Neural progenitor cell (in vitro differentiated cells): ENCODE measurements at regions not wholly inside any gene's neighbourhood (a gene's known extent, or its start where the extent isn't known, plus 50 kb on each side); places are given as distances from the start of the nearest gene placed in this dataset.

Source experiments
- DNase-seq: peaks from one replicate; pipeline ENCODE4 v3.0.0-alpha.2; 2016; ENCODE audit warnings: low spot score
- H2AFZ ChIP-seq: fragments of 200-600 bp; sonication (generic); replicated peaks from 2 replicates; pipeline ENCODE4 v1.6.1; 2016; ENCODE audit warnings: antibody characterized with exemption
- H3F3A ChIP-seq: fragments of 200-600 bp; sonication (generic); 2 replicates; pipeline ENCODE4 v1.6.1; 2016; ENCODE audit warnings: antibody characterized with exemption, low read depth
- H3K27ac ChIP-seq: fragments of 200-600 bp; sonication (generic); 2 replicates; pipeline ENCODE4 v1.5.1; 2016; ENCODE audit warnings: mild to moderate bottlenecking
- H3K27me3 ChIP-seq: fragments of 200-600 bp; sonication (generic); 2 replicates; pipeline ENCODE4 v1.6.1; 2016; ENCODE audit warnings: mild to moderate bottlenecking, moderate library complexity
- H3K36me3 ChIP-seq: fragments of 200-600 bp; sonication (generic); 2 replicates; pipeline ENCODE4 v1.5.1; 2016
- H3K4me1 ChIP-seq: fragments of 200-600 bp; sonication (generic); 2 replicates; pipeline ENCODE4 v1.6.1; 2016; ENCODE audit warnings: mixed run types
- H3K4me2 ChIP-seq: fragments of 200-600 bp; sonication (generic); 2 replicates; pipeline ENCODE4 v1.6.1; 2016
- H3K4me3 ChIP-seq: fragments of 200-600 bp; sonication (generic); 2 replicates; pipeline ENCODE4 v1.5.1; 2016
- H3K79me2 ChIP-seq: fragments of 200-600 bp; sonication (generic); 2 replicates; pipeline ENCODE4 v1.6.1; 2016; ENCODE audit warnings: low read depth
- H3K9ac ChIP-seq: fragments of 200-600 bp; sonication (generic); 2 replicates; pipeline ENCODE4 v1.6.1; 2016
- H3K9me3 ChIP-seq: fragments of 200-600 bp; sonication (generic); 2 replicates; pipeline ENCODE4 v1.5.1; 2016; ENCODE audit warnings: low read depth
- H4K20me1 ChIP-seq: fragments of 200-600 bp; sonication (generic); 2 replicates; pipeline ENCODE4 v1.6.1; 2016; ENCODE audit warnings: low read depth
- H3K27ac Mint-ChIP-seq: 3 replicates; pipeline ENCODE4 v1.8.0; 2021; ENCODE audit warnings: mixed read lengths
- H3K27me3 Mint-ChIP-seq: 2 replicates; pipeline ENCODE4 v1.8.0; 2022; ENCODE audit warnings: low read depth, mild to moderate bottlenecking, inconsistent platforms, moderate library complexity, mixed read lengths; ENCODE audit not compliant: insufficient read depth
- H3K36me3 Mint-ChIP-seq: 3 replicates; pipeline ENCODE4 v1.8.0; 2021; ENCODE audit warnings: mixed read lengths
- H3K4me1 Mint-ChIP-seq: 3 replicates; pipeline ENCODE4 v1.8.0; 2021; ENCODE audit warnings: mixed read lengths
- H3K4me3 Mint-ChIP-seq: 3 replicates; pipeline ENCODE4 v1.8.0; 2021; ENCODE audit warnings: mild to moderate bottlenecking, moderate library complexity, mixed read lengths
- H3K9me3 Mint-ChIP-seq: 3 replicates; pipeline ENCODE4 v1.8.0; 2020; ENCODE audit warnings: mixed read lengths
- CTCF ChIP-seq: fragments of 200-600 bp; sonication (generic); IDR thresholded peaks from 2 replicates; pipeline ENCODE4 v1.5.1; 2017; ENCODE audit warnings: antibody characterized with exemption, mild to moderate bottlenecking
- EZH2 ChIP-seq: fragments of 200-600 bp; sonication (generic); IDR thresholded peaks from 2 replicates; pipeline ENCODE4 v1.6.1; 2017; ENCODE audit warnings: antibody characterized with exemption, mild to moderate bottlenecking, moderate library complexity
- EZH2phosphoT487 ChIP-seq: fragments of 200-600 bp; sonication (generic); IDR thresholded peaks from 2 replicates; pipeline ENCODE4 v1.6.1; 2017; ENCODE audit warnings: antibody characterized with exemption

- H3K9ac ChIP-seq = no peak overlapping the region
- no peak overlapping the region for H2AFZ ChIP-seq
- peaks cover 4% of the 10 kb centered on the region for H3K4me1 ChIP-seq
- Mint-ChIP-seq H3K4me1 (peaks cover 13% of the 10 kb centered on the region), H3K4me3 (no peak overlapping the region), H3K27me3 (peaks cover 3% of the 10 kb centered on the region), H3K36me3 (peaks cover 25% of the 10 kb centered on the region), H3K27ac (no peak overlapping the region), H3K9me3 (no peaks in the 10 kb centered on the region)
- H3F3A ChIP-seq = no peaks in the 10 kb centered on the region
- DNase-seq = no peak
- no peak overlapping the region for H3K27ac ChIP-seq
- H3K27me3 ChIP-seq = no peaks in the 10 kb centered on the region
- H3K4me2 ChIP-seq = no peak overlapping the region
- TF ChIP-seq EZH2phosphoT487 (no peak), EZH2 (no peak), CTCF (no peak)
- no peaks in the 10 kb centered on the region for H3K9me3 ChIP-seq
- no peak overlapping the region for H3K4me3 ChIP-seq
- no peaks in the 10 kb centered on the region for H3K36me3 ChIP-seq
- H4K20me1 ChIP-seq = no peaks in the 10 kb centered on the region
- no peaks in the 10 kb centered on the region for H3K79me2 ChIP-seq
Measured at GRCh38 chr6:22072949-22073348, 223.9 kb downstream of the PRL start.

DNA sequence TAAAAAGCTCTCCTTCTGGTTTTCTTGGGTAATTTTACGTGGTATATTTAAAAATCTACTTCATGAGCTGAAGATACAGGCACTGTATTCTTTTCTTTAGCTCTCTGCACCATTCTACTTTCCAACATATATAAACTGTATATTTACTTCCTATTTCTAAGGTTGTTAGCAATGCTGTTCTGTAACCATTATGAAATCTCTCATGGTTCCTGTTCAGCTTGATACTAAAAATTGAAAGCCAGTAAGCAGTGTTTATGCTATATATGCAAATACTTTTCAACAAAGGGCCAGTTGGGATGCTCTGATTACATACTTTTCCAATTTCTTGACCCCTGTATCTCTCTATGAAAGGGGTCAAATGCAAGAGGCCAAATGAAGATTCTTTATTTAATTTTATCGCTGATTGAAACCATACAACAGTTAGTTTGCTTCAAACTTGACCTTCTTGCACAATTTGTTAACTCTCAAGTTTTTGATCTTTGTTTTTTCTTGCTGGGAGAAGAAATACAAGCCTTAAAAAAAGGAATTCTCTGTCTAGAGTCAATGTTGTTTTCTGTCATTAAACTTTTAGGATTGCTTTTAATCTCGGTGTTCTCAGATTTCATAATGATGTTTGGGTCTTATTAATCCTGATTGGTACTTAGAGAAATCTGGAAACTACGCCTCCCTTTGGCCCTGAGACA lies 223.2 kb downstream of the PRL start:
- Histone ChIP-seq H2AFZ (no peak overlapping the region), H3K4me2 (no peak overlapping the region), H3K9me3 (no peaks in the 10 kb centered on the region), H3K79me2 (no peaks in the 10 kb centered on the region), H3K36me3 (no peaks in the 10 kb centered on the region), H3K27me3 (no peaks in the 10 kb centered on the region), H3F3A (no peaks in the 10 kb centered on the region), H3K9ac (no peak overlapping the region), H3K4me3 (no peak overlapping the region), H3K4me1 (peaks cover 8% of the 10 kb centered on the region), H3K27ac (no peak overlapping the region), H4K20me1 (no peaks in the 10 kb centered on the region)
- Mint-ChIP-seq H3K27ac (no peak overlapping the region), H3K36me3 (peaks cover 24% of the 10 kb centered on the region), H3K27me3 (peaks cover 3% of the 10 kb centered on the region), H3K4me3 (no peak overlapping the region), H3K9me3 (no peaks in the 10 kb centered on the region), H3K4me1 (peaks cover 15% of the 10 kb centered on the region)
- no peak for TF ChIP-seq CTCF
- TF ChIP-seq EZH2phosphoT487 = no peak
- no peak for TF ChIP-seq EZH2
- no peak for DNase-seq

DNA sequence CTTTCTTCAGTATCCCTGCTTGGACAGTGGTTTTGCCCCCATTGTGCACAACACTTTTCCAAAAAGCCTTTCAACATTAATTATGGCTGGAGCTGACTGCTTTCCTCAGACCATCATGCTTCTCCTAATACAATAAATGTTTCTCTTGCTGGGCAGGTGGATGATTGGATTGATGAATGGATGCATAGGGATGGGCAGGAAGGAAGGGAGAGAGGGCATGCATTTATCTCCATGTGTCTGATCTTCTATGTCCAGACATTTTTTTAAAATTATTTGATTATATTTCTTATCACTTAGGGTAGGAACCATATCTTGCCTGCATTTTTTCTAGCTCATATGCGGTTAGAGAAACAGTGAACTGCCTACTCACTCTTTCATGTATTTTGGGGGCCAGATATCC lies 218.5 kb downstream of the PRL start:
- H3K27me3 ChIP-seq = no peaks in the 10 kb centered on the region
- H3K4me1 ChIP-seq = peaks cover 8% of the 10 kb centered on the region
- H3F3A ChIP-seq = no peaks in the 10 kb centered on the region
- TF ChIP-seq EZH2phosphoT487 = no peak
- TF ChIP-seq CTCF = no peak
- no peak for TF ChIP-seq EZH2
- no peaks in the 10 kb centered on the region for H3K36me3 ChIP-seq
- no peaks in the 10 kb centered on the region for H3K9me3 ChIP-seq
- Mint-ChIP-seq H3K36me3 (peaks cover 30% of the 10 kb centered on the region), H3K4me3 (no peak overlapping the region), H3K9me3 (no peaks in the 10 kb centered on the region), H3K27me3 (no peaks in the 10 kb centered on the region), H3K27ac (no peak overlapping the region), H3K4me1 (peaks cover 14% of the 10 kb centered on the region)
- DNase-seq = no peak
- no peak overlapping the region for H2AFZ ChIP-seq
- no peaks in the 10 kb centered on the region for H3K79me2 ChIP-seq
- H3K4me3 ChIP-seq = no peak overlapping the region
- no peaks in the 10 kb centered on the region for H4K20me1 ChIP-seq
- no peak overlapping the region for H3K27ac ChIP-seq
- no peak overlapping the region for H3K4me2 ChIP-seq
- no peak overlapping the region for H3K9ac ChIP-seq
